ENCODE measurements at regions not wholly inside any gene's neighbourhood (a gene's known extent, or its start where the extent isn't known, plus 50 kb on each side); places are given as distances from the start of the nearest gene placed in this dataset.

- 90 to 97% (median 92%) methylated on average over 7 of the region's 7 CpGs for WGBS, 4 donors
- H3K9me3 ChIP-seq, result peaks cover 0 to under 1% (median 0%) of the 10 kb centered on the region in 12 donors
- ATAC-seq (no peak), DNase-seq (no peak)
- no peak overlapping the region for H3K4me3 ChIP-seq
- no peak for TF ChIP-seq POLR2A (IDR thresholded peaks at IDR 0.05)
- TF ChIP-seq, protein P1, sequence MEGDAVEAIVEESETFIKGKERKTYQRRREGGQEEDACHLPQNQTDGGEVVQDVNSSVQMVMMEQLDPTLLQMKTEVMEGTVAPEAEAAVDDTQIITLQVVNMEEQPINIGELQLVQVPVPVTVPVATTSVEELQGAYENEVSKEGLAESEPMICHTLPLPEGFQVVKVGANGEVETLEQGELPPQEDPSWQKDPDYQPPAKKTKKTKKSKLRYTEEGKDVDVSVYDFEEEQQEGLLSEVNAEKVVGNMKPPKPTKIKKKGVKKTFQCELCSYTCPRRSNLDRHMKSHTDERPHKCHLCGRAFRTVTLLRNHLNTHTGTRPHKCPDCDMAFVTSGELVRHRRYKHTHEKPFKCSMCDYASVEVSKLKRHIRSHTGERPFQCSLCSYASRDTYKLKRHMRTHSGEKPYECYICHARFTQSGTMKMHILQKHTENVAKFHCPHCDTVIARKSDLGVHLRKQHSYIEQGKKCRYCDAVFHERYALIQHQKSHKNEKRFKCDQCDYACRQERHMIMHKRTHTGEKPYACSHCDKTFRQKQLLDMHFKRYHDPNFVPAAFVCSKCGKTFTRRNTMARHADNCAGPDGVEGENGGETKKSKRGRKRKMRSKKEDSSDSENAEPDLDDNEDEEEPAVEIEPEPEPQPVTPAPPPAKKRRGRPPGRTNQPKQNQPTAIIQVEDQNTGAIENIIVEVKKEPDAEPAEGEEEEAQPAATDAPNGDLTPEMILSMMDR (IDR thresholded peaks at IDR 0.05), result no peak
- H3K27me3 ChIP-seq, result peaks cover 0 to 25% (median 0%) of the 10 kb centered on the region in 9 donors
- intact Hi-C loops (cut with DNase I), result no loop called here
- no peaks in the 10 kb centered on the region for H3K36me3 ChIP-seq
- H3K27ac ChIP-seq, result no peak overlapping the region
- no peaks in the 10 kb centered on the region for H3K4me1 ChIP-seq
Measured at GRCh38 chr20:48150568-48150967, 365.3 kb upstream of the SULF2 start.

GRCh38 chr20:48149902-48150301 is 364.6 kb upstream of the SULF2 start:
- TF ChIP-seq POLR2A (IDR thresholded peaks at IDR 0.05), result no peak
- TF ChIP-seq, protein P1 (IDR thresholded peaks at IDR 0.05), result no peak

GRCh38 chr20:48148916-48149672 is 363.8 kb upstream of the SULF2 start:
- Histone ChIP-seq H3K4me1 (no peaks in the 10 kb centered on the region), H3K27me3 (peaks cover 0 to 20% (median 0%) of the 10 kb centered on the region in 9 donors), H3K27ac (no peak overlapping the region), H3K4me3 (no peak overlapping the region), H3K36me3 (no peaks in the 10 kb centered on the region), H3K9me3 (no peaks in the 10 kb centered on the region)
- no peak for TF ChIP-seq POLR2A (IDR thresholded peaks at IDR 0.05)
- TF ChIP-seq, protein P1 (IDR thresholded peaks at IDR 0.05), result no peak
- DNase-seq (no peak), ATAC-seq (no peak)
- 64 to 96% (median 91%) methylated on average over 12 to 13 of the region's 13 CpGs for WGBS, 4 donors
- intact Hi-C loops (cut with DNase I), result no loop called here

More at GRCh38 chr20:48149902-48150301, 364.6 kb upstream of the SULF2 start:
- WGBS, 4 donors, result 72 to 82% (median 77%) methylated on average over 15 of the region's 15 CpGs
- H3K9me3 ChIP-seq, result no peaks in the 10 kb centered on the region
- no peaks in the 10 kb centered on the region for H3K4me1 ChIP-seq
- intact Hi-C loops (cut with DNase I), result no loop called here
- H3K36me3 ChIP-seq, result no peaks in the 10 kb centered on the region
- no peak overlapping the region for H3K4me3 ChIP-seq
- H3K27ac ChIP-seq, result no peak overlapping the region
- no peak for ATAC-seq
- H3K27me3 ChIP-seq, result peaks cover 0 to 25% (median 0%) of the 10 kb centered on the region in 9 donors
- DNase-seq, result no peak

DNA sequence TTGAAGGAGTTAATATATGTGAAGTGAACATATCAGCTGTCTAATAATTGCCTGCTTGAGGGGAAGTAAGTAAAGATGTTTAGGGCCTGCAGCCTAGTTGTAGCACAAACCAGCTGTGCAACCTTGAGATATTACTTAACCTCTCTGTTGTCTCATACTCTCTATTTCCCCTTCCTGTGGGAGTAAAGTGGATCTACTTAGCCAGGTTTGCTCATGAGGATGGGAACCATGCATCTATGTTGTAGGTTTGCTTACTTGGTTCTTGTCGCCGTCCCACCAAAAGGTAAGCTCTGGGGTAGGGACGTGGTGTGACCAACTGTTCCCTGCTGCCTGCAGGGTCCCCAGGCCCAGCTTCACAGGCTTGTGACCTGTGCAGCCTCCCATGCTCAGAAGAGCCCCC is 362.7 kb upstream of the SULF2 start:
- no peak for DNase-seq
- no peak for ATAC-seq
- peaks cover 0 to 12% (median 0%) of the 10 kb centered on the region in 9 donors for H3K27me3 ChIP-seq
- H3K36me3 ChIP-seq, result no peaks in the 10 kb centered on the region
- intact Hi-C loops (cut with DNase I), result no loop called here
- H3K9me3 ChIP-seq, result no peaks in the 10 kb centered on the region
- no peak overlapping the region for H3K27ac ChIP-seq
- 88 to 100% (median 95%) methylated on average over 3 of the region's 3 CpGs for WGBS, 4 donors
- TF ChIP-seq, protein P1 (IDR thresholded peaks at IDR 0.05), result no peak
- TF ChIP-seq POLR2A (IDR thresholded peaks at IDR 0.05), result no peak
- no peak overlapping the region for H3K4me3 ChIP-seq
- no peaks in the 10 kb centered on the region for H3K4me1 ChIP-seq
